Body of pancreas (tissue), 4 donors: ENCODE measurements at regions not wholly inside any gene's neighbourhood (a gene's known extent, or its start where the extent isn't known, plus 50 kb on each side); places are given as distances from the start of the nearest gene placed in this dataset.

Experiments used
- POLR2A ChIP-seq, 3 donors: fragments of 450-650 bp; IDR thresholded peaks; one replicate each; pipeline ENCODE4 v1.6.1; 2016; ENCODE audit warnings: antibody characterized with exemption in 3 of 3, mild to moderate bottlenecking in 2 of 3
- TF ChIP-seq, protein P1 (sequence below), 7 experiments: fragments of 450-650 bp in 4 of 7; fragments of 200-600 bp in 3 of 7; sonication (generic) in 3 of 7; IDR thresholded peaks; one replicate each; pipeline ENCODE4 v1.5.1; 2016 to 2019; ENCODE audit warnings: antibody characterized with exemption in 7 of 7

DNA sequence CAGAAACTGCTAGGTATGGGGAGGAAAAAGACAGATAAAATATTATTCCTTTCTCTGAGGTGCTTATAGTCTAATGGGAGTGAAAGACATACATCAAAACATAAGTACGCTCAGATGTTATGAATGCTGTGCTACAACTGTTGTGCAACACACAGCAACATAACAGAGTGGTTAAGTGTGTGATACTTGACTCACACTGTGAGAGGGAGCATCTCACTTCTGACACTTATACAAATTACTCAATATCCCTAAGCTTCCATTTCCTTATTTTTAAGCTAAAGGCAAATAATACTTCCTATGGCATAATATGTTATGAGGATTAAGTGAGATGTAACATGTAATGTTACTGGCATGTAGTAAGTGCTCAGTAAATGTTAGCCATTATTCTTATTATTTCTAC, 110.6 kb upstream of the FER start:
- TF ChIP-seq, protein P1, sequence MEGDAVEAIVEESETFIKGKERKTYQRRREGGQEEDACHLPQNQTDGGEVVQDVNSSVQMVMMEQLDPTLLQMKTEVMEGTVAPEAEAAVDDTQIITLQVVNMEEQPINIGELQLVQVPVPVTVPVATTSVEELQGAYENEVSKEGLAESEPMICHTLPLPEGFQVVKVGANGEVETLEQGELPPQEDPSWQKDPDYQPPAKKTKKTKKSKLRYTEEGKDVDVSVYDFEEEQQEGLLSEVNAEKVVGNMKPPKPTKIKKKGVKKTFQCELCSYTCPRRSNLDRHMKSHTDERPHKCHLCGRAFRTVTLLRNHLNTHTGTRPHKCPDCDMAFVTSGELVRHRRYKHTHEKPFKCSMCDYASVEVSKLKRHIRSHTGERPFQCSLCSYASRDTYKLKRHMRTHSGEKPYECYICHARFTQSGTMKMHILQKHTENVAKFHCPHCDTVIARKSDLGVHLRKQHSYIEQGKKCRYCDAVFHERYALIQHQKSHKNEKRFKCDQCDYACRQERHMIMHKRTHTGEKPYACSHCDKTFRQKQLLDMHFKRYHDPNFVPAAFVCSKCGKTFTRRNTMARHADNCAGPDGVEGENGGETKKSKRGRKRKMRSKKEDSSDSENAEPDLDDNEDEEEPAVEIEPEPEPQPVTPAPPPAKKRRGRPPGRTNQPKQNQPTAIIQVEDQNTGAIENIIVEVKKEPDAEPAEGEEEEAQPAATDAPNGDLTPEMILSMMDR (IDR thresholded peaks at IDR 0.05), result no peak
- no peak for TF ChIP-seq POLR2A (IDR thresholded peaks at IDR 0.05)
